ENCODE measurements at regions not wholly inside any gene's neighbourhood (a gene's known extent, or its start where the extent isn't known, plus 50 kb on each side); places are given as distances from the start of the nearest gene placed in this dataset.

GRCh38 chr15:100802421-100803170 is 77.0 kb upstream of the ALDH1A3 start:
- TF ChIP-seq, protein P1, sequence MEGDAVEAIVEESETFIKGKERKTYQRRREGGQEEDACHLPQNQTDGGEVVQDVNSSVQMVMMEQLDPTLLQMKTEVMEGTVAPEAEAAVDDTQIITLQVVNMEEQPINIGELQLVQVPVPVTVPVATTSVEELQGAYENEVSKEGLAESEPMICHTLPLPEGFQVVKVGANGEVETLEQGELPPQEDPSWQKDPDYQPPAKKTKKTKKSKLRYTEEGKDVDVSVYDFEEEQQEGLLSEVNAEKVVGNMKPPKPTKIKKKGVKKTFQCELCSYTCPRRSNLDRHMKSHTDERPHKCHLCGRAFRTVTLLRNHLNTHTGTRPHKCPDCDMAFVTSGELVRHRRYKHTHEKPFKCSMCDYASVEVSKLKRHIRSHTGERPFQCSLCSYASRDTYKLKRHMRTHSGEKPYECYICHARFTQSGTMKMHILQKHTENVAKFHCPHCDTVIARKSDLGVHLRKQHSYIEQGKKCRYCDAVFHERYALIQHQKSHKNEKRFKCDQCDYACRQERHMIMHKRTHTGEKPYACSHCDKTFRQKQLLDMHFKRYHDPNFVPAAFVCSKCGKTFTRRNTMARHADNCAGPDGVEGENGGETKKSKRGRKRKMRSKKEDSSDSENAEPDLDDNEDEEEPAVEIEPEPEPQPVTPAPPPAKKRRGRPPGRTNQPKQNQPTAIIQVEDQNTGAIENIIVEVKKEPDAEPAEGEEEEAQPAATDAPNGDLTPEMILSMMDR (conservative IDR thresholded peaks at IDR 0.05; ENCODE audit: low read depth), result no peak
- no peak for DNase-seq (ENCODE audit: low spot score)
- H3K27ac ChIP-seq, result no peak overlapping the region
- ChIA-PET POLR2A (ENCODE audit: low non-redundant PET) (no interaction called here), CTCF (interaction anchor here (0.6 kb wide), 1 partner anchor 216 kb away, joined by 3 read pairs; no protein-coding TSS in a partner anchor)

- TF ChIP-seq, protein P1 (conservative IDR thresholded peaks at IDR 0.05; ENCODE audit: low read depth), result no peak
- ChIA-PET CTCF (interaction anchor here (0.6 kb wide), 1 partner anchor 78 kb away, joined by 5 read pairs; no protein-coding TSS in a partner anchor), POLR2A (ENCODE audit: low non-redundant PET) (no interaction called here)
- H3K27ac ChIP-seq, result no peak overlapping the region
- DNase-seq (ENCODE audit: low spot score), result no peak
These were observed 76.5 kb upstream of the ALDH1A3 start for GRCh38 chr15:100803171-100803440.

GRCh38 chr15:100806157-100806556 is 73.5 kb upstream of the ALDH1A3 start:
- no peak overlapping the region for H3K27ac ChIP-seq
- DNase-seq (ENCODE audit: low spot score), result no peak
- TF ChIP-seq, protein P1 (conservative IDR thresholded peaks at IDR 0.05; ENCODE audit: low read depth), result no peak
- ChIA-PET POLR2A (ENCODE audit: low non-redundant PET) (no interaction called here), CTCF (no interaction called here)

GRCh38 chr15:100807028-100807427 is 72.6 kb upstream of the ALDH1A3 start:
- no peak for DNase-seq (ENCODE audit: low spot score)
- H3K27ac ChIP-seq, result no peak overlapping the region
- ChIA-PET CTCF (no interaction called here), POLR2A (ENCODE audit: low non-redundant PET) (no interaction called here)
- TF ChIP-seq, protein P1 (conservative IDR thresholded peaks at IDR 0.05; ENCODE audit: low read depth), result no peak

GRCh38 chr15:100808691-100809090 is 70.9 kb upstream of the ALDH1A3 start:
- H3K27ac ChIP-seq, result no peak overlapping the region
- POLR2A ChIA-PET (ENCODE audit: low non-redundant PET), result no interaction called here
- TF ChIP-seq, protein P1 (conservative IDR thresholded peaks at IDR 0.05; ENCODE audit: low read depth), result no peak
- CTCF ChIA-PET, result interaction anchor here (0.6 kb wide), 1 partner anchor 380 kb away, joined by 3 read pairs; no protein-coding TSS in a partner anchor
- no peak for DNase-seq (ENCODE audit: low spot score)

DNA sequence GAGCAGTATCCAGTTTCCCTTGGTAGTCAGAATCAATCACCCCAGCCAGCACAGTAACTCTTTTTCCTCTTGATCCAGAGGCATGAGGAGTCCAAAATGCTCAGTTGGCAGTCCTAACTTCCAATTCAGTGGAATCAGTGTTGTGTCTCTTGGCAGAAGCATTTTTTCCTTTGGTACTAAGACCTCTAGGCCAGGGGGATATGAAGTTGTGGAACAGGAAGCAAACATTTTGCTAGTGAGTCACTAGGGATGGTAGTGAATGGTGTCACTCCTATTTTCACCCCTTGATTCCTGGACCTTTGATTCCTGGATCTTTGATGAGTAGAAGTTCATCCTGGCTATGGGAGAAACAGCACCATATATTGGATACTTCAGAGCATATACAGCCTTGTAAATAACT is 70.5 kb upstream of the ALDH1A3 start:
- TF ChIP-seq, protein P1 (conservative IDR thresholded peaks at IDR 0.05; ENCODE audit: low read depth), result no peak
- no peak overlapping the region for H3K27ac ChIP-seq
- CTCF ChIA-PET, result no interaction called here
- no peak for DNase-seq (ENCODE audit: low spot score)
- POLR2A ChIA-PET (ENCODE audit: low non-redundant PET), result no interaction called here
